Lung (tissue), 11 donors: ENCODE measurements at regions not wholly inside any gene's neighbourhood (a gene's known extent, or its start where the extent isn't known, plus 50 kb on each side); places are given as distances from the start of the nearest gene placed in this dataset.
"Not testable (repeated sequence)": the region's sequence is repeated elsewhere in the genome, so short reads cannot be mapped to it uniquely, and the experiment has no call there.

Experiments
- ATAC-seq: fragments of 200-7000 bp; cut with Tn5 transposase; one replicate; pipeline ENCODE4 v1.9.1; 2020; ENCODE audit warnings: moderate number of reproducible peaks; ENCODE audit not compliant: insufficient read depth, low FRiP score
- DNase-seq, 3 donors: peaks; one replicate each; pipeline ENCODE4 v3.0.0-alpha.2; 2013 to 2017
- H3K27ac ChIP-seq, 2 donors: one replicate each; pipeline ENCODE4 v1.5.1; 2013; ENCODE audit warnings: mild to moderate bottlenecking in 2 of 2, moderate library complexity in 2 of 2, control low read depth in 1 of 2, inconsistent platforms in 1 of 2, low read depth in 1 of 2, low read length in 1 of 2
- H3K27me3 ChIP-seq, 3 donors: one replicate each; pipeline ENCODE4 v1.5.1; 2013; ENCODE audit warnings: low read length in 2 of 3; ENCODE audit not compliant: control insufficient read depth in 3 of 3, insufficient read depth in 3 of 3
- H3K36me3 ChIP-seq, 4 donors: one replicate each; pipeline ENCODE4 v1.5.1; 2013; ENCODE audit warnings: low read length in 4 of 4, mild to moderate bottlenecking in 1 of 4, moderate library complexity in 1 of 4; ENCODE audit not compliant: control insufficient read depth in 4 of 4, insufficient read depth in 4 of 4
- H3K4me1 ChIP-seq, 5 donors: one replicate each; pipeline ENCODE4 v1.5.1; 2013; ENCODE audit warnings: low read length in 5 of 5, mild to moderate bottlenecking in 2 of 5, moderate library complexity in 1 of 5; ENCODE audit not compliant: control insufficient read depth in 5 of 5, insufficient read depth in 5 of 5
- H3K4me3 ChIP-seq: one replicate; pipeline ENCODE4 v1.5.1; 2013; ENCODE audit warnings: mild to moderate bottlenecking, control low read depth, moderate library complexity
- H3K9ac ChIP-seq, 2 donors: one replicate each; pipeline ENCODE4 v1.5.1; 2013; ENCODE audit warnings: low read length in 2 of 2, control low read depth in 1 of 2; ENCODE audit not compliant: insufficient read depth in 1 of 2
- H3K9me3 ChIP-seq, 4 donors: one replicate each; pipeline ENCODE4 v1.5.1; 2013; ENCODE audit warnings: low read length in 3 of 4, mild to moderate bottlenecking in 1 of 4, moderate library complexity in 1 of 4; ENCODE audit not compliant: control insufficient read depth in 4 of 4, insufficient read depth in 3 of 4
- WGBS, 2 donors: extraction: QIAGEN DNeasy Blood & Tissue Kit; methylation state at CpG; one replicate each; pipeline ENCODE4 v1.1.7; 2013; 5-methylcytosine and 5-hydroxymethylcytosine counted together
- TF ChIP-seq, protein P1 (sequence below): IDR thresholded peaks from 2 replicates; pipeline ENCODE4 v1.5.1; 2012; ENCODE audit warnings: mild to moderate bottlenecking; ENCODE audit errors: control extremely low read depth, extremely low read depth
- donor health status: control.
- donor health status: control.
- donor health status: Bipolar disorder and iron deficiency.
- donor health status: healthy.
- donor health status: DM: yes; HTN: yes; CAD: no.

GRCh38 chr3:166634091-166634746 lies 745.9 kb downstream of the ZBBX start:
- DNase-seq (peak in 2 of 3 donors; percentile 5 to 36), ATAC-seq (no peak)
- WGBS, 2 donors: 59 to 72% methylated on average over 4 of the region's 4 CpGs
- H3K27me3 ChIP-seq: no peaks in the 10 kb centered on the region
- no peak overlapping the region for H3K4me3 ChIP-seq
- TF ChIP-seq, protein P1, sequence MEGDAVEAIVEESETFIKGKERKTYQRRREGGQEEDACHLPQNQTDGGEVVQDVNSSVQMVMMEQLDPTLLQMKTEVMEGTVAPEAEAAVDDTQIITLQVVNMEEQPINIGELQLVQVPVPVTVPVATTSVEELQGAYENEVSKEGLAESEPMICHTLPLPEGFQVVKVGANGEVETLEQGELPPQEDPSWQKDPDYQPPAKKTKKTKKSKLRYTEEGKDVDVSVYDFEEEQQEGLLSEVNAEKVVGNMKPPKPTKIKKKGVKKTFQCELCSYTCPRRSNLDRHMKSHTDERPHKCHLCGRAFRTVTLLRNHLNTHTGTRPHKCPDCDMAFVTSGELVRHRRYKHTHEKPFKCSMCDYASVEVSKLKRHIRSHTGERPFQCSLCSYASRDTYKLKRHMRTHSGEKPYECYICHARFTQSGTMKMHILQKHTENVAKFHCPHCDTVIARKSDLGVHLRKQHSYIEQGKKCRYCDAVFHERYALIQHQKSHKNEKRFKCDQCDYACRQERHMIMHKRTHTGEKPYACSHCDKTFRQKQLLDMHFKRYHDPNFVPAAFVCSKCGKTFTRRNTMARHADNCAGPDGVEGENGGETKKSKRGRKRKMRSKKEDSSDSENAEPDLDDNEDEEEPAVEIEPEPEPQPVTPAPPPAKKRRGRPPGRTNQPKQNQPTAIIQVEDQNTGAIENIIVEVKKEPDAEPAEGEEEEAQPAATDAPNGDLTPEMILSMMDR: no peak
- no peaks in the 10 kb centered on the region for H3K36me3 ChIP-seq
- no peak overlapping the region for H3K9ac ChIP-seq
- peaks cover 0 to 3% (median 0%) of the 10 kb centered on the region in 4 donors for H3K9me3 ChIP-seq
- no peak overlapping the region for H3K27ac ChIP-seq
- no peaks in the 10 kb centered on the region for H3K4me1 ChIP-seq

- TF ChIP-seq, protein P1: no peak
- no peak for ATAC-seq
- H3K4me3 ChIP-seq: no peak overlapping the region
- DNase-seq: no peak
- no peak overlapping the region for H3K9ac ChIP-seq
- 81 to 90% methylated on average over 1 of the region's 1 CpG for WGBS, 2 donors
- H3K36me3 ChIP-seq: no peaks in the 10 kb centered on the region
- no peaks in the 10 kb centered on the region for H3K4me1 ChIP-seq
- no peaks in the 10 kb centered on the region for H3K9me3 ChIP-seq
- H3K27ac ChIP-seq: no peak overlapping the region
- no peaks in the 10 kb centered on the region for H3K27me3 ChIP-seq
Measured at GRCh38 chr3:166630190-166630589, 749.9 kb downstream of the ZBBX start.

GRCh38 chr3:166613365-166613764 lies 766.7 kb downstream of the ZBBX start:
- H3K9ac ChIP-seq: no peak overlapping the region
- H3K27ac ChIP-seq: no peak overlapping the region
- no peaks in the 10 kb centered on the region for H3K27me3 ChIP-seq
- H3K4me1 ChIP-seq: no peaks in the 10 kb centered on the region
- no peak for ATAC-seq
- H3K4me3 ChIP-seq: no peak overlapping the region
- WGBS, 2 donors: 95 to 100% methylated on average over 1 of the region's 1 CpG
- no peak for DNase-seq
- no peaks in the 10 kb centered on the region for H3K36me3 ChIP-seq
- H3K9me3 ChIP-seq: peaks cover 0 to 3% (median 1%) of the 10 kb centered on the region in 4 donors
- TF ChIP-seq, protein P1: no peak

GRCh38 chr3:166612761-166613160 lies 767.3 kb downstream of the ZBBX start:
- not testable (repeated sequence) for H3K36me3 ChIP-seq, H3K27me3 ChIP-seq, DNase-seq, H3K4me3 ChIP-seq, ATAC-seq, H3K27ac ChIP-seq, H3K9me3 ChIP-seq, H3K4me1 ChIP-seq, H3K9ac ChIP-seq
- 56 to 64% methylated on average over 2 of the region's 2 CpGs for WGBS, 2 donors
